ENCODE measurements at regions not wholly inside any gene's neighbourhood (a gene's known extent, or its start where the extent isn't known, plus 50 kb on each side); places are given as distances from the start of the nearest gene placed in this dataset.
A peak's percentile ranks its signal among the peaks of the same experiment; 100 is the strongest.

GRCh38 chr2:62283147-62283546 is 87.2 kb downstream of the B3GNT2 start:
- no peak for TF ChIP-seq CTCF (IDR thresholded peaks at IDR 0.05; ENCODE audit: low read depth, low read length)
- no peak overlapping the region for H3K4me3 ChIP-seq (replicated peaks in 1 of 2; ENCODE audit: low read depth in 2 of 2, low read length in 2 of 2)
- no peak for DNase-seq (ENCODE audit: low read depth in 2 of 2)

- H3K4me3 ChIP-seq (replicated peaks in 1 of 2; ENCODE audit: low read depth in 2 of 2, low read length in 2 of 2) = no peak overlapping the region
- DNase-seq (ENCODE audit: low read depth in 2 of 2) = peak in 1 of 2 donors; percentile 14
- TF ChIP-seq CTCF (IDR thresholded peaks at IDR 0.05; ENCODE audit: low read depth, low read length) = no peak
These were observed 85.7 kb downstream of the B3GNT2 start for GRCh38 chr2:62281663-62282062.

- DNase-seq (ENCODE audit: low read depth in 2 of 2) = no peak
- no peak for TF ChIP-seq CTCF (IDR thresholded peaks at IDR 0.05; ENCODE audit: low read depth, low read length)
- no peak overlapping the region for H3K4me3 ChIP-seq (replicated peaks in 1 of 2; ENCODE audit: low read depth in 2 of 2, low read length in 2 of 2)
These were observed 81.8 kb downstream of the B3GNT2 start for GRCh38 chr2:62277688-62278087.

Measured in cardiac fibroblast (primary cell).